Suprapubic skin (tissue), 4 donors: ENCODE measurements at regions not wholly inside any gene's neighbourhood (a gene's known extent, or its start where the extent isn't known, plus 50 kb on each side); places are given as distances from the start of the nearest gene placed in this dataset.
"Not testable (repeated sequence)": the region's sequence is repeated elsewhere in the genome, so short reads cannot be mapped to it uniquely, and the experiment has no call there.

Experiments
- EP300 ChIP-seq: sonication (generic); formaldehyde crosslinking; IDR thresholded peaks from one replicate; pipeline ENCODE4 v1.6.1; 2017; ENCODE audit warnings: antibody characterized with exemption
- POLR2A ChIP-seq, 2 donors: fragments of 450-650 bp; IDR thresholded peaks; one replicate each; pipeline ENCODE4 v1.6.1; 2017; ENCODE audit warnings: antibody characterized with exemption in 2 of 2, mild to moderate bottlenecking in 2 of 2, moderate library complexity in 2 of 2
- POLR2AphosphoS5 ChIP-seq, 3 donors: sonication (generic); formaldehyde crosslinking; IDR thresholded peaks; one replicate each; pipeline ENCODE4 v1.6.1; 2017; ENCODE audit warnings: antibody characterized with exemption in 3 of 3
- TF ChIP-seq, protein P1 (sequence below), 2 donors: fragments of 200-600 bp in 1 of 2; fragments of 450-650 bp in 1 of 2; sonication (generic) in 1 of 2; IDR thresholded peaks; one replicate each; pipeline ENCODE4 v1.5.1; 2016 to 2019; ENCODE audit warnings: antibody characterized with exemption in 2 of 2, mild to moderate bottlenecking in 1 of 2, moderate library complexity in 1 of 2

DNA sequence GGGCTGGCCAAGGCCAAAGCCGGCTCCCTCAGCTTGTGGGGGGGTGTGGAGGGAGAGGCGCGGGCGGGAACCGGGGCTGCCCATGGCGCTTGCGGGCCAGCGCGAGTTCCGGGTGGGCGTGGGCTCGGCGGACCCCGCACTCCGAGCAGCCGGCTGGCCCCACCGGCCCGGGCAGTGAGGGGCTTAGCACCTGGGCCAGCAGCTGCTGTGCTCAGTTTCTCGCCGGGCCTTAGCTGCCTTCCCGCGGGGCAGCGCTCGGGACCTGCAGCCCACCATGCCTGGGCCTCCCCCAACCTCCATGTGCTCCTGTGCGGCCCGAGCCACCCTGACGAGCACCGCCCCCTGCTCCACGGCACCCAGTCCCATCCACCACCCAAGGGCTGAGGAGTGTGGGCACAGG is 150.7 kb upstream of the LRIG1 start:
- TF ChIP-seq, protein P1, sequence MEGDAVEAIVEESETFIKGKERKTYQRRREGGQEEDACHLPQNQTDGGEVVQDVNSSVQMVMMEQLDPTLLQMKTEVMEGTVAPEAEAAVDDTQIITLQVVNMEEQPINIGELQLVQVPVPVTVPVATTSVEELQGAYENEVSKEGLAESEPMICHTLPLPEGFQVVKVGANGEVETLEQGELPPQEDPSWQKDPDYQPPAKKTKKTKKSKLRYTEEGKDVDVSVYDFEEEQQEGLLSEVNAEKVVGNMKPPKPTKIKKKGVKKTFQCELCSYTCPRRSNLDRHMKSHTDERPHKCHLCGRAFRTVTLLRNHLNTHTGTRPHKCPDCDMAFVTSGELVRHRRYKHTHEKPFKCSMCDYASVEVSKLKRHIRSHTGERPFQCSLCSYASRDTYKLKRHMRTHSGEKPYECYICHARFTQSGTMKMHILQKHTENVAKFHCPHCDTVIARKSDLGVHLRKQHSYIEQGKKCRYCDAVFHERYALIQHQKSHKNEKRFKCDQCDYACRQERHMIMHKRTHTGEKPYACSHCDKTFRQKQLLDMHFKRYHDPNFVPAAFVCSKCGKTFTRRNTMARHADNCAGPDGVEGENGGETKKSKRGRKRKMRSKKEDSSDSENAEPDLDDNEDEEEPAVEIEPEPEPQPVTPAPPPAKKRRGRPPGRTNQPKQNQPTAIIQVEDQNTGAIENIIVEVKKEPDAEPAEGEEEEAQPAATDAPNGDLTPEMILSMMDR (IDR thresholded peaks at IDR 0.05) = not testable (repeated sequence)
- not testable (repeated sequence) for TF ChIP-seq POLR2A (IDR thresholded peaks at IDR 0.05); EP300; POLR2AphosphoS5 (IDR thresholded peaks at IDR 0.05)
